ENCODE measurements at regions not wholly inside any gene's neighbourhood (a gene's known extent, or its start where the extent isn't known, plus 50 kb on each side); places are given as distances from the start of the nearest gene placed in this dataset.

DNA sequence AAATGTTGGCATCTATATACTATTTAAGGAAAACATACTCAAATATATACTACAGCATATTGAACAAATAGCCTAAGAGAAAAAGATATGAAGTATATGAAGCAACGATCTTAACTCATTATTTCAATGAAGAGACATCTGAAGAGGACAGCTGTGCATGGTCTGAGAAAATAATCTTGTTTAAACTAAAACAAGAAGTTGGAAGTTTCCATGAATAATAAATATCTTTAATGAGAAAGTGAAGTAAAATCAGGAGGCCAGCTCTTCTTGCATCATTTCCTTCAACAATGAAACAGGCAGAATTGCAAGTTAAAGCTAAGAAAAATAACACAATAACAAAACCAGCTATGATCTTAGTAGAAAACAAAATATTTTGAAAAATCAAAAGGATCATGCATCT lies 1265.4 kb upstream of the MAP3K7 start:
- H3K9me3 ChIP-seq, result no peaks in the 10 kb centered on the region
- intact Hi-C loops (cut with DNase I), result no loop called here
- H3K4me1 ChIP-seq, result no peaks in the 10 kb centered on the region
- no peaks in the 10 kb centered on the region for H3K36me3 ChIP-seq
- no peak overlapping the region for H3K27ac ChIP-seq
- H3K27me3 ChIP-seq, result no peaks in the 10 kb centered on the region
- H3K4me3 ChIP-seq, result no peak overlapping the region
- TF ChIP-seq, protein P1, sequence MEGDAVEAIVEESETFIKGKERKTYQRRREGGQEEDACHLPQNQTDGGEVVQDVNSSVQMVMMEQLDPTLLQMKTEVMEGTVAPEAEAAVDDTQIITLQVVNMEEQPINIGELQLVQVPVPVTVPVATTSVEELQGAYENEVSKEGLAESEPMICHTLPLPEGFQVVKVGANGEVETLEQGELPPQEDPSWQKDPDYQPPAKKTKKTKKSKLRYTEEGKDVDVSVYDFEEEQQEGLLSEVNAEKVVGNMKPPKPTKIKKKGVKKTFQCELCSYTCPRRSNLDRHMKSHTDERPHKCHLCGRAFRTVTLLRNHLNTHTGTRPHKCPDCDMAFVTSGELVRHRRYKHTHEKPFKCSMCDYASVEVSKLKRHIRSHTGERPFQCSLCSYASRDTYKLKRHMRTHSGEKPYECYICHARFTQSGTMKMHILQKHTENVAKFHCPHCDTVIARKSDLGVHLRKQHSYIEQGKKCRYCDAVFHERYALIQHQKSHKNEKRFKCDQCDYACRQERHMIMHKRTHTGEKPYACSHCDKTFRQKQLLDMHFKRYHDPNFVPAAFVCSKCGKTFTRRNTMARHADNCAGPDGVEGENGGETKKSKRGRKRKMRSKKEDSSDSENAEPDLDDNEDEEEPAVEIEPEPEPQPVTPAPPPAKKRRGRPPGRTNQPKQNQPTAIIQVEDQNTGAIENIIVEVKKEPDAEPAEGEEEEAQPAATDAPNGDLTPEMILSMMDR (IDR thresholded peaks at IDR 0.05), result no peak
- no peak for DNase-seq (ENCODE audit: low spot score in 2 of 2)

DNA sequence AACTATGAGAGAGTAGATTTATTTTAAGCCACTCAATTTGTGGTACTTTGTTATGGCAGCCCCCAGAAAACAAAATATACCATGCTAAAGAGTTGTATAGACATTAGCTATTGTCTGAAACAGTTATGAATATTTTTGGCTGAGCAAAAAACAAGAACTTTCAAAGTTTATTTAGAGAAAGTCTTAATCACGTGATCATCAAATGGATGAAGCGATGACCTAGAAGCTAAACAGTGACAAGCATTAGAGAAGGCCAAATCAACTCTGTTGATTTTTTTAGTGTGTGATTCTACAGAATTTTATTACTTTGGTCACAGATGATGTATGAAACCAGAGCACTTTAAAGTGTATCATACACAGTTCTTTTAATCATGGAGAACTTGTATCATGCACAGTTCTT lies 1247.9 kb upstream of the MAP3K7 start:
- DNase-seq (ENCODE audit: low spot score in 2 of 2), result no peak
- Histone ChIP-seq H3K4me1 (no peaks in the 10 kb centered on the region), H3K27ac (no peak overlapping the region), H3K36me3 (no peaks in the 10 kb centered on the region), H3K9me3 (no peaks in the 10 kb centered on the region), H3K27me3 (no peaks in the 10 kb centered on the region), H3K4me3 (no peak overlapping the region)
- intact Hi-C loops (cut with DNase I), result no loop called here
- TF ChIP-seq, protein P1 (IDR thresholded peaks at IDR 0.05), result no peak

DNA sequence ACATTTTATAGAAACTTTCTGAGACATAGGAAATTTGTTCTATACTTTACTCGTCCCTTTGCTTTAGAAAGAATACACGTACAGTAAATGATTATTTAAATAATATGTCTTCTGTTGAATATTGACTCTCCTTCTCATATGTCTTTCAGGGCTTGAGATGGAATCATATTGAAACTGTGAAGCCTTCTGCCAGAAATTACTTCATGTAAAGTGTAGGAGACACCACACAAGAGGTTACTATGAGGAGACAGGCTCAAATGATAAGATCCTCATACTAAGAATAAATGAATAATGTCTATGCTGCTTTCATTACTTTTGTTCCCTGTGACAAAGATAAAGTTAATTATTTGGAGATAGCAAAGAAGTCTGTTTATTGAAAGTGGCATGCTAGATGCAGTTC lies 1240.3 kb upstream of the MAP3K7 start:
- TF ChIP-seq, protein P1 (IDR thresholded peaks at IDR 0.05), result no peak
- Histone ChIP-seq H3K4me1 (no peaks in the 10 kb centered on the region), H3K4me3 (no peak overlapping the region), H3K36me3 (no peaks in the 10 kb centered on the region), H3K27me3 (no peaks in the 10 kb centered on the region), H3K27ac (no peak overlapping the region), H3K9me3 (no peaks in the 10 kb centered on the region)
- intact Hi-C loops (cut with DNase I), result no loop called here
- no peak for DNase-seq (ENCODE audit: low spot score in 2 of 2)

DNA sequence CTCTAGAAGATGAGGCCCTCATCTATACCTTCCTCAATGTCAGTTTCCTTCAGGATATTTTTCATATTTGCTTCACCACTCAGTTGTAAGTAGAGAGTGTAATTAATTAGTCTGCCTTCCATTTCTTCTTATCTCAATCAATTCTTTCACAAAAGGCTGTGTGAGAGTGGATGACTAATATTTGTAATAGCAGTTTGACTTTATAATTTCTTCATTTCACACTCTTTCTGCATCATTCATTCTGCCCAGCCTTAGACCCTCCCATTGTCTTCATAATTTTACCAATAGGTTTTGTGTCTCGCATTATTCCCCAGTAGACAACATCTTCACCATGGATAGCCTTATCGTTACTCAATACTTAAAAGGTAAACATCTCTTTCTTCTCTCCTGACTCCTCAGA lies 1239.3 kb upstream of the MAP3K7 start:
- Histone ChIP-seq H3K36me3 (no peaks in the 10 kb centered on the region), H3K27me3 (no peaks in the 10 kb centered on the region), H3K9me3 (no peaks in the 10 kb centered on the region), H3K27ac (no peak overlapping the region), H3K4me3 (no peak overlapping the region), H3K4me1 (no peaks in the 10 kb centered on the region)
- intact Hi-C loops (cut with DNase I), result no loop called here
- no peak for DNase-seq (ENCODE audit: low spot score in 2 of 2)
- TF ChIP-seq, protein P1 (IDR thresholded peaks at IDR 0.05), result no peak

DNA sequence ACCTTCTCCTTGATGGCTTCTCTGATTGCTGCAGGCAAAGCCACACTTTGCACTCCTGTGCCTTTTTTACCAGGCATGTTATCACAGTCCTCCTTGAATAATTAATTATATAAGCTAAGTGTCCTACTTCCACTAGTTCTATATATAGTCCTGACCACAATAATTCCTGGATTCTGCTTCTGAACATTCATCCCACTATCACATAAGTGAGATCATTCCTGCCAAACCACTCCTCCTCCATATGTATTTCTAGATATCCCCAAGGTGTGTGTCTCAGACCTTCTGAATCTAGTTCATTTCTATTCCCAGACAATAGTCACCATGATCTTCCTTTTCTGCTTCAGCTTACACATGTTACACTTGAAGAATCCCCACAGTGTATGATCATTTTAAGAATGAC lies 1237.5 kb upstream of the MAP3K7 start:
- no peaks in the 10 kb centered on the region for H3K27me3 ChIP-seq
- intact Hi-C loops (cut with DNase I), result no loop called here

DNA sequence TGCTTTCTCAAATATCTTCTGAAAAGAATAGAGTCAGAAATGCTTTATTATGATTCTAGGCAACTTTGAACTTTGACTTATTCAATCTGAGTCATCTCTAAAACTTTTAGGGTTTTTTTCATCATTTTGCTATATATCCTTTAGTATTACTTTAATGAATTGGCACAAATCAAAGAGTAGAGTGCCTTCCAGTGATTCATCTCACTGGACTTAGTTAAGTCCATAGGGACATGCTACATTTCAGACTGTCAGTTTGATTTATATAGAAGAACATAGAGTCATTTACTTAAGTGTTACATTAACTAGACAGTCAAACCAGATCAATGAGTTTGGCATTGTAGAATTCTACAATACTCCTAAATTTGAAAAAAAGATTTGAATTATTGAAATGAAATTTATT lies 1235.7 kb upstream of the MAP3K7 start:
- Histone ChIP-seq H3K27ac (no peak overlapping the region), H3K36me3 (no peaks in the 10 kb centered on the region), H3K9me3 (no peaks in the 10 kb centered on the region), H3K4me3 (no peak overlapping the region), H3K27me3 (no peaks in the 10 kb centered on the region), H3K4me1 (no peaks in the 10 kb centered on the region)
- DNase-seq (ENCODE audit: low spot score in 2 of 2), result no peak
- intact Hi-C loops (cut with DNase I), result no loop called here
- TF ChIP-seq, protein P1 (IDR thresholded peaks at IDR 0.05), result no peak

More for the DNA sequence above, 1237.5 kb upstream of the MAP3K7 start:
- Histone ChIP-seq H3K36me3 (no peaks in the 10 kb centered on the region), H3K4me3 (no peak overlapping the region), H3K4me1 (no peaks in the 10 kb centered on the region), H3K27ac (no peak overlapping the region), H3K9me3 (no peaks in the 10 kb centered on the region)
- no peak for DNase-seq (ENCODE audit: low spot score in 2 of 2)
- TF ChIP-seq, protein P1 (IDR thresholded peaks at IDR 0.05), result no peak
